NB4 (cell line): ENCODE measurements at regions not wholly inside any gene's neighbourhood (a gene's known extent, or its start where the extent isn't known, plus 50 kb on each side); places are given as distances from the start of the nearest gene placed in this dataset.

Source experiments
- DNase-seq: peaks from one replicate; pipeline ENCODE4 v3.0.0; 2010; ENCODE audit warnings: low read depth
- H3K4me3 ChIP-seq: one replicate; pipeline ENCODE4 v1.5.1; 2011; ENCODE audit warnings: mild to moderate bottlenecking, low read depth, low read length, moderate library complexity
- CTCF ChIP-seq: IDR thresholded peaks from one replicate; pipeline ENCODE4 v1.5.1; 2012; ENCODE audit warnings: low read depth, low read length
- MAX ChIP-seq: IDR thresholded peaks from 2 replicates; pipeline ENCODE4 v1.6.1; 2011; ENCODE audit warnings: low read depth, low read length
- MYC ChIP-seq: IDR thresholded peaks from 2 replicates; pipeline ENCODE4 v1.6.1; 2011; ENCODE audit warnings: low read depth, low read length
- POLR2A ChIP-seq: IDR thresholded peaks from 2 replicates; pipeline ENCODE4 v1.6.1; 2011; ENCODE audit warnings: mild to moderate bottlenecking; ENCODE audit not compliant: insufficient read length; ENCODE audit errors: extremely low read depth

GRCh38 chr1:55276671-55277376 lies 61.7 kb upstream of the USP24 start:
- H3K4me3 ChIP-seq = no peak overlapping the region
- TF ChIP-seq POLR2A = no peak
- TF ChIP-seq MYC = no peak
- TF ChIP-seq CTCF = no peak
- no peak for TF ChIP-seq MAX
- DNase-seq = no peak

GRCh38 chr1:55275941-55276341 lies 60.8 kb upstream of the USP24 start:
- H3K4me3 ChIP-seq = no peak overlapping the region
- DNase-seq = peak; percentile 19
- TF ChIP-seq MAX = no peak
- TF ChIP-seq POLR2A = no peak
- no peak for TF ChIP-seq MYC
- TF ChIP-seq CTCF = no peak

GRCh38 chr1:55275151-55275748 lies 60.1 kb upstream of the USP24 start:
- DNase-seq = no peak
- no peak for TF ChIP-seq POLR2A
- no peak for TF ChIP-seq MAX
- TF ChIP-seq MYC = no peak
- no peak for TF ChIP-seq CTCF
- no peak overlapping the region for H3K4me3 ChIP-seq

- no peak for TF ChIP-seq POLR2A
- no peak for TF ChIP-seq MYC
- no peak for TF ChIP-seq MAX
- TF ChIP-seq CTCF = no peak
- H3K4me3 ChIP-seq = no peak overlapping the region
Observed at GRCh38 chr1:55272994-55273393, 57.8 kb upstream of the USP24 start.

More at GRCh38 chr1:55272994-55273393, 57.8 kb upstream of the USP24 start:
- no peak for DNase-seq
